ENCODE measurements at regions not wholly inside any gene's neighbourhood (a gene's known extent, or its start where the extent isn't known, plus 50 kb on each side); places are given as distances from the start of the nearest gene placed in this dataset.

DNA sequence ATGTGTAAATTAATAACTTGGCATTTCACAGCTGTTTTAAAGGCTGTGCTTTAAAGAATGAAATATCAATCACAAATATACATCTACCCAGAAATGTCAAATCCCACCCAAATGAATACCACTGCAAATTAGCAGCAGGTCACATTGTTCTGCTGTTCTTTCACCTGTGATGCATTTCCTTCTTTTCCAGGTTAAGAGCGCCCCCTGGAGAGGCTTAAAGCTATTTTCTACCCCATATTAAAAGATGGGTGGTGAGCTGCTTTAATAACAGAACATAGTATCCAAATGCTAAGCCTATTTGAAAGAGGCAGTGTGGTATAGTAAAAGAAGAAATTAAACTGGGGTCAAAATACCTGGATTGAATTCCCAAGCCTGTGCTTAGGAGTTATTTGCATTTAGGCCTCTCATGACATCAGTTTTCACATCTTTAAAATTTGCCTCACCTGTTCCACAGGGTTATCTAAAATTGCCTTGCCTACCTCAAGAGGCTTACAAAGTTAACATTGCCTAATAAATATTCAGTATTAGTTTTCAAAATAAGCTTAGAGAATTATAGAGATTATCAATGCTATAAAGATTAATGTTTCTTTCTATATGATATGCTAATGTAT is 396.9 kb upstream of the SLITRK5 start:
- TF ChIP-seq, protein P1, sequence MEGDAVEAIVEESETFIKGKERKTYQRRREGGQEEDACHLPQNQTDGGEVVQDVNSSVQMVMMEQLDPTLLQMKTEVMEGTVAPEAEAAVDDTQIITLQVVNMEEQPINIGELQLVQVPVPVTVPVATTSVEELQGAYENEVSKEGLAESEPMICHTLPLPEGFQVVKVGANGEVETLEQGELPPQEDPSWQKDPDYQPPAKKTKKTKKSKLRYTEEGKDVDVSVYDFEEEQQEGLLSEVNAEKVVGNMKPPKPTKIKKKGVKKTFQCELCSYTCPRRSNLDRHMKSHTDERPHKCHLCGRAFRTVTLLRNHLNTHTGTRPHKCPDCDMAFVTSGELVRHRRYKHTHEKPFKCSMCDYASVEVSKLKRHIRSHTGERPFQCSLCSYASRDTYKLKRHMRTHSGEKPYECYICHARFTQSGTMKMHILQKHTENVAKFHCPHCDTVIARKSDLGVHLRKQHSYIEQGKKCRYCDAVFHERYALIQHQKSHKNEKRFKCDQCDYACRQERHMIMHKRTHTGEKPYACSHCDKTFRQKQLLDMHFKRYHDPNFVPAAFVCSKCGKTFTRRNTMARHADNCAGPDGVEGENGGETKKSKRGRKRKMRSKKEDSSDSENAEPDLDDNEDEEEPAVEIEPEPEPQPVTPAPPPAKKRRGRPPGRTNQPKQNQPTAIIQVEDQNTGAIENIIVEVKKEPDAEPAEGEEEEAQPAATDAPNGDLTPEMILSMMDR (IDR thresholded peaks at IDR 0.05) = peak; percentile 90
- TF ChIP-seq EZH2 (IDR thresholded peaks at IDR 0.05) (no peak), EZH2phosphoT487 (IDR thresholded peaks at IDR 0.05) (no peak)

Measured in neural progenitor cell (in vitro differentiated cells).